SK-N-MC (cell line): ENCODE measurements at regions not wholly inside any gene's neighbourhood (a gene's known extent, or its start where the extent isn't known, plus 50 kb on each side); places are given as distances from the start of the nearest gene placed in this dataset.

Experiments
- EZH2 ChIP-seq: fragments of 200-600 bp; sonication (generic); IDR thresholded peaks from one replicate; pipeline ENCODE4 v1.6.1; 2017; ENCODE audit warnings: antibody characterized with exemption
- POLR2AphosphoS5 ChIP-seq: IDR thresholded peaks from 2 replicates; pipeline ENCODE4 v1.6.1; 2012; ENCODE audit warnings: mild to moderate bottlenecking, low read depth, low read length, borderline replicate concordance

- TF ChIP-seq EZH2 (no peak), POLR2AphosphoS5 (no peak)
These were observed 367.1 kb upstream of the PDGFD start for GRCh38 chr11:104531075-104531474.
